ENCODE measurements at regions not wholly inside any gene's neighbourhood (a gene's known extent, or its start where the extent isn't known, plus 50 kb on each side); places are given as distances from the start of the nearest gene placed in this dataset.
A peak's percentile ranks its signal among the peaks of the same experiment; 100 is the strongest.

GRCh38 chr16:85293458-85293857 lies 181.2 kb upstream of the CIBAR2 start:
- H3K4me3 ChIP-seq (ENCODE audit: low read depth, low read length) = no peak overlapping the region
- in situ Hi-C loops (cut with HindIII; ENCODE audit: low sequenced_read_pairs) = no loop called here
- no peak for TF ChIP-seq CTCF (IDR thresholded peaks at IDR 0.05; ENCODE audit: low read depth, low read length, missing control alignments)
- no peak for DNase-seq (ENCODE audit: low read depth)

- DNase-seq (ENCODE audit: low read depth) = no peak
- in situ Hi-C loops (cut with HindIII; ENCODE audit: low sequenced_read_pairs) = no loop called here
- H3K4me3 ChIP-seq (ENCODE audit: low read depth, low read length) = no peak overlapping the region
- TF ChIP-seq CTCF (IDR thresholded peaks at IDR 0.05; ENCODE audit: low read depth, low read length, missing control alignments) = no peak
These were observed 181.8 kb upstream of the CIBAR2 start for GRCh38 chr16:85293904-85294642.

GRCh38 chr16:85294810-85295508 lies 182.7 kb upstream of the CIBAR2 start:
- no peak for DNase-seq (ENCODE audit: low read depth)
- in situ Hi-C loops (cut with HindIII; ENCODE audit: low sequenced_read_pairs) = no loop called here
- H3K4me3 ChIP-seq (ENCODE audit: low read depth, low read length) = no peak overlapping the region
- TF ChIP-seq CTCF (IDR thresholded peaks at IDR 0.05; ENCODE audit: low read depth, low read length, missing control alignments) = no peak

GRCh38 chr16:85296859-85297660 lies 184.8 kb upstream of the CIBAR2 start:
- DNase-seq (ENCODE audit: low read depth) = no peak

GRCh38 chr16:85297881-85298280 lies 185.6 kb upstream of the CIBAR2 start:
- no peak for TF ChIP-seq CTCF (IDR thresholded peaks at IDR 0.05; ENCODE audit: low read depth, low read length, missing control alignments)
- DNase-seq (ENCODE audit: low read depth) = no peak
- in situ Hi-C loops (cut with HindIII; ENCODE audit: low sequenced_read_pairs) = no loop called here
- H3K4me3 ChIP-seq (ENCODE audit: low read depth, low read length) = no peak overlapping the region

More at GRCh38 chr16:85296859-85297660, 184.8 kb upstream of the CIBAR2 start:
- H3K4me3 ChIP-seq (ENCODE audit: low read depth, low read length) = no peak overlapping the region
- in situ Hi-C loops (cut with HindIII; ENCODE audit: low sequenced_read_pairs) = no loop called here
- peak; percentile 68 for TF ChIP-seq CTCF (IDR thresholded peaks at IDR 0.05; ENCODE audit: low read depth, low read length, missing control alignments)

- no peak for TF ChIP-seq CTCF (IDR thresholded peaks at IDR 0.05; ENCODE audit: low read depth, low read length, missing control alignments)
- in situ Hi-C loops (cut with HindIII; ENCODE audit: low sequenced_read_pairs) = no loop called here
- no peak for DNase-seq (ENCODE audit: low read depth)
- H3K4me3 ChIP-seq (ENCODE audit: low read depth, low read length) = no peak overlapping the region
These were observed 188.2 kb upstream of the CIBAR2 start for GRCh38 chr16:85300406-85300968.
